Stimulated activated CD4-positive, alpha-beta T cell treated with anti-CD3 and anti-CD28 coated beads, TNF-alpha, amount 100 ng/mL, for 1 hour (primary cell): ENCODE measurements at regions not wholly inside any gene's neighbourhood (a gene's known extent, or its start where the extent isn't known, plus 50 kb on each side); places are given as distances from the start of the nearest gene placed in this dataset.
"Not testable (repeated sequence)": the region's sequence is repeated elsewhere in the genome, so short reads cannot be mapped to it uniquely, and the experiment has no call there.

Experiments
- DNase-seq, 3 donors: peaks; one replicate each; pipeline ENCODE4 v3.0.0-alpha.2; 2020; ENCODE audit warnings: low read depth in 3 of 3, low spot score in 1 of 3

DNA sequence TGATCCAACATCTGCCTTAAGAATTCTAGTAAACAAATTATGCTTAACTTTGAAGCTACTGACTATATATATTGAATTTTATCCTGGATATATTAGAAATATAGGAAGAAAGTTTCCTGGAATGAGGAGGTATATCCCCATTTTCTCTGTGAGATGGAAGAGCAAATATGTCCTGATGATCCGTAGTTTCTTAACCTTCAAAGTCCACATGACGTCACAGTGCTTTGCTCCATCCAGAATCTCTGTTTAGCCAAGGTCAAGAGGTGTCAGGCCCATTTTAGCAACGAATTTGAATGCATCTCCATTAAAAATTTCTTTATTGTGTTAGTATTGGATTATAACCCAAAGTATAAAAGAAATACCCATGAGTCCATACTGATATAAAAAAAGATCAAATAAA is 162.5 kb downstream of the PRL start:
- DNase-seq, result no peak

GRCh38 chr6:22135395-22135794 is 161.4 kb downstream of the PRL start:
- DNase-seq, result no peak

DNA sequence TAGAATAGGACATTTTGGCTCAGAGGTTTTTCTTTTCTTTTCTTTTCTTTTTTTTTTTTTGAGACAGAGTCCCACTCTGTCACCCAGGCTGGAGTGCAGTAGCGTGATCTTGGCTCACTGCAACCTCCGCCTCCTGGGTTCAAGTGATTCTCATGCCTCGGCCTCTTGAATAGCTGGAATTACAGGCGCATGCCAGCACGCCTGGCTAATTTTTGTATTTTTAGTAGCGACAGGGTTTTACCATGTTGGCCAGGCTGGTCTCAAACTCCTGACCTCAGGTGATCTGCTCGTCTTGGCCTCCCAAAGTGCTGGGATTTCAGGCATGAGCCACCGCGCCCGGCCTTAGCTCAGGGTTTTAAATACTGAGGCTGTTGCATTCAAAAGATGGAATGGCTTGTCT is 156.1 kb downstream of the PRL start:
- DNase-seq, result not testable (repeated sequence)

GRCh38 chr6:22141241-22141745 is 155.5 kb downstream of the PRL start:
- DNase-seq, result no peak

GRCh38 chr6:22142856-22143255 is 154.0 kb downstream of the PRL start:
- DNase-seq, result no peak

GRCh38 chr6:22145376-22145775 is 151.5 kb downstream of the PRL start:
- no peak for DNase-seq

DNA sequence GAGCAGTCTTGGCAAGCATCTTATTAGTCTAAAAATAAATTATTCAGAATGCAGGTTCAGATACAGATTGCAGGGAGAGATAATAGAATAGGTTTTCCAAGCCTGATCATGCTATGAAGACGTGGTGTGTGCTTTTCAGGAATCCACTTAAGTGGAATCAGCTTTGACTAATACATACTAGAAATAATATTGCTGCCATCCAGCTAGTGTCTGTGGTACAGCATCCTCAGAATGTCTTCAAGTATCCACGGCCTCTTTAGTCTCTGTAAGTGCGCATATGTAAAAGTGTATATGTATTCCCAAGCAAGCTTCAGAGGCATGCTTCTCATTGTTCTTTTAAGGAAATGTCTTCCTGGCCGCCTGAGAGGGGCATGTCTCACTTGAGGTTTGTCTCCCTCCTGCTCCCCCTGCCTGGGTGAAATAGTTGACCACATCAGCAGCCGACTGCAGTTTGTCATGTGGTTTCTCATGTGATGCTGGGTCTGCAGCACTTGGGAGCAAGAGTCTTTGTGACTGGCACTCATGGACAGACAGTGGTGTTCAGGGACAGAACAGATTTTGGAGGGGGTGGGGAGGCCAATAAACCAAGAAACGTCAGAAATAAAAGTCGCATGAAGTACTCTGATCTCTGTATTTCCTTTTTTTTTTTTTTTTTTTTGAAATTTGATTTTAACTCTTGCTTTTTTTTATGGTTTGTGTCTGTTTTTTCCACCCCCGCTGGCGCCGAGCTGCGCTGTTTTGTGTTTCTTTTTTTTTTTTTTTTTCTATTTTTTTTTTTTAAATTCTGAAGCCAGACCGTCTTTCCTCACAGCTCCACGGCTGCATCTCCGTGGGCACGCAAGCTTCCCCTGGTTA is 150.8 kb downstream of the PRL start:
- no peak for DNase-seq

DNA sequence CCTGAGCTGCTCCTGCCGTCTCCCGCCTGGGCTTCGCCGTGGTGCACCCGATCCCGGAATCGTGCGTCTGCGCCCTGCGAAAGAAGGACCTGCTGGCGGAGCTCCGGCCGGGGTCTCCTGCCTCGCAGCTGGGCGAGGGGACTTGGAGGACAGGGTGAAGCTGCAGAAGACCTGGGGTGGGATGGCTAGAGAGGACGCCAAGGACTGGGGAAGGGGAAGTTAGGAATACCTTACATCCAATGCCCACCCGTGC is 150.2 kb downstream of the PRL start:
- no peak for DNase-seq

- no peak for DNase-seq
Observed at GRCh38 chr6:22146931-22147701, 149.7 kb downstream of the PRL start.

DNA sequence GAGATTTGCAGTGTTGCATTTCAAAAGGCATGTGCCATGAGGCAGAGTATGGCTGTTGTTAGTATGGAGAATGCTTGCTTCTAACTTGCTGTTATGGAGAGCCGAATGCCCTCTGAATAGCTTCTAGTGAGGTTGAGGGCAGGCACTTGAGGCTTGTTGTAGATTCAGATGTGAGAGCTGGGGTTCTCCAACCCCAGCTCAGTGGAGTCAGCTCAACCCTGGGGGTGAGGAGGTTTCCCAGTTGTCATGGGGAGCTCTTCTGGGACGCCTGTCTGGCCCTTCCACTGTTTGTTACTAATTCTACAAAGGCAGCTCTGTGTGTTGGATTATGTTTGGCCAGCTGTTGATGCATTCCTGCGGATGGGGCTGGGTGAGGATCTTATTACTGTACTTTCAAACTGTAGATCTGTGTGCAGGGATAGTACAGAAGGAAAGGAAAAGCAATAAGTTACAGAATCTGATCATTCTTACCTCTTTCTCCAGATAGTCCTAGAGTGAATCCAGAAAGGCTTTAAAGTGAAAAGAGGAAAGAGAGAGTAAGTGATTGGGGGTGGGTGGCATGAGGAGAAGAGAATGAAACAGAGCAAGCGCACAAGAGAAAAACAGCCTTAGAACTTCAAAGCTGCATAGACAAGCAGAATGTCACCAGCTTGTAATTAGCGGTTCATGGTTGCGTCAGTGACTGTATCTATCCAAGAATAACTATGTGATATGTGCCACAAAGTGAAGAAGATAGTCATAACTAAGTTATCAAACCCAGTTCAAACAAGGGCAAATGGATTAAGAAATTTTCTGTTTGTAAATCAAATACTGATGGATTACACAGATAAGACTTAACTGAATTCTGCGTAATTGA is 148.7 kb downstream of the PRL start:
- no peak for DNase-seq

- DNase-seq, result no peak
Observed at GRCh38 chr6:22149096-22149495, 147.7 kb downstream of the PRL start.

GRCh38 chr6:22149501-22150367 is 147.1 kb downstream of the PRL start:
- DNase-seq, result no peak

GRCh38 chr6:22150368-22151035 is 146.3 kb downstream of the PRL start:
- DNase-seq, result no peak

- DNase-seq, result no peak
Observed at GRCh38 chr6:22151892-22152291, 144.9 kb downstream of the PRL start.

DNA sequence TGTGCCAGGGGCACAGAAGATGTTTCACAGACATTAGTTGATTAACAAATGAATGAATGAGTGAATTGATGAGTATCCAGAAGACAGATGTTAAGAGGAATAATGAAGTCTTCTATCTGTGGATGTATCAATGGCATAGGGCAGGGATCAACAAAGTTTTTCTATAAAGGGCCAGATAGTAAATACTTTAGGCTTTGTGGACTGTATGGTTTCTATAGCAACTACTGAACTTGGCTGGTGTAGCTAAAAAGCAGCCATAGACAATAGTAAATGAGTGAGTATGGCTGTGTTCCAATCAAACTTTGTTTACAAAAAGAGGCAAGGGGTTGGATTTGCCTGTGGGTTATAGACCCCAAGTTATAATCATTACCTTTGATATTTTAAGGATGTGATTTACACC is 144.0 kb downstream of the PRL start:
- no peak for DNase-seq

DNA sequence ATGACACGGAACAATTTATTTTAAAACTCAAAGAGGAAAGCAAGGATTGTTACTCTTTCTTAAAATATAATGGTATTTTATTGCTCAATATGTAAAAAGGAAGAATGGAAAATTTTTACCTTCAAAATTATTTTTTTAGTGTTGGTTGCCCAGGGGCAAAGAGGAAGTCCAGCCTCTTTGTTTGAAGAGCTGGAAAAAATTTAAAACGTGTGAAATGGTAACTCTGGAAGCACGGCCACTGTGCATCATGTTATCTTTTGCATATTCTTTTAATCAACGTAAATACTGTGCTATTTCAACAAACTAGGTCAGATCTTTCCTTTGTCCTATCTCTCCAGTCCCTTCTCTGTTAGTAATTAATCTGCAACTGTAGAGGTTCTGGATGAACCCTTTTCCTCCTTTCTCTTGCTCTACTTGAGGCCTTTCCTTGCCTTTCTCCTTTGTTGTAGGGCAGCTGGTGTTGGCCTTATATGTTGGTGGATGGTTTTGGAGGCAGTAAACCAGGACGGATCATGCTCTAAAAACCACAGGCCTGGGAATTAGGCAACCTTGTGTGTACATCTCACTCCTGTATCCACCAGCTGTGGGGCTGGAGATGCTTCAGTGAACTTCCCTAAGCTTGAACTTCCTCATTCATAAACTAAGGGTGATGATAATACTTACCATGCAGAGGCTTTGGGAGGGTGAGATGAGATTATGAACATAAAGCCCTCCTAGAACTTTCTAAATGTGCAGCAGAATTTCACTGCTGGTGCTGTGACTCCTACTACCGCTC is 143.3 kb downstream of the PRL start:
- no peak for DNase-seq

- no peak for DNase-seq
Observed at GRCh38 chr6:22155551-22155950, 141.3 kb downstream of the PRL start.

DNA sequence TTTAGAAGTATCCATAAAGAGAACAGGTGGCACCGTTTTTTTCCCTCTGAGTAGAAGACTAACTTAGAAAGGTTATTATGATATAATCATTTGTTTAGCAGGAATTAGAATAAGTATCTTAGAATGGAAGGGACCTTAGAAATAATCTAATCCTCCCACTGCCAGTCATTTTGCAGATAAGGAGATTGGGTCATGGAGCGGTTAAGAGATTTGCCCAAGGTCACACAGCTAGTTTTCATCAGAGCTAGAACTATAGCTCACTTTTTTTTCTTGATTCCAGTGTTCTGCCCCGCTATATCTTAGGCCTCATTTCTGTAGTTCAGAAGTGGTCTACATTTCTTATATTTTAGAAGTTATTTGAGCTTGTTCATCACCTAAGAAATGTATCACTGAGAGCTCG is 139.6 kb downstream of the PRL start:
- DNase-seq, result no peak

GRCh38 chr6:22164236-22164635 is 132.6 kb downstream of the PRL start:
- DNase-seq, result no peak
